C4-2B (cell line): ENCODE measurements at regions not wholly inside any gene's neighbourhood (a gene's known extent, or its start where the extent isn't known, plus 50 kb on each side); places are given as distances from the start of the nearest gene placed in this dataset.
"Not testable (repeated sequence)": the region's sequence is repeated elsewhere in the genome, so short reads cannot be mapped to it uniquely, and the experiment has no call there.

Experiments
- H3K27ac ChIP-seq: fragments of 450-650 bp; 2 replicates; pipeline ENCODE4 v1.5.1; 2017
- ZFX ChIP-seq: fragments of 450-650 bp; IDR thresholded peaks from 2 replicates; pipeline ENCODE4 v1.6.1; 2017
- TF ChIP-seq, protein P1 (sequence below): fragments of 450-650 bp; conservative IDR thresholded peaks from 2 replicates; pipeline ENCODE4 v1.5.1; 2017; ENCODE audit warnings: mild to moderate bottlenecking

DNA sequence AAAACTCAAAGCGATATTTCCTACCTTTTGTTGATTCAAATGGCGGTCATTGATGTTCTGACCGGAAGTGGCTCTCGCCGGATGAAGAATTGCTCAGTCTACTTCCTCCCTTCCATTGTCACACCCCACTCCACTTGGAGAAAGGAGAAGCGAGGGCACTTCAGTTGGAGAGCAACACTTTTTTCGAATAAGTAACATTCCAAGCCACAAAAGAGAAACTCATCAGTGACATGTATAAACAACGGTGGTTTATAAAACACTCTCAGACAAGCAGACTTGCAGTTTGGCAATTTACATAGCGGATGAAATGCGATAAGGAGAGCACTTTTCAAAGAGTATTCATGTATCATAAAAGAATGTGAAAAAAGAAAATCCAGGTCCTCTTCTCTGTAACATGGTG lies 919.1 kb downstream of the MCTP2 start:
- no peak overlapping the region for H3K27ac ChIP-seq
- TF ChIP-seq ZFX = no peak
- TF ChIP-seq, protein P1, sequence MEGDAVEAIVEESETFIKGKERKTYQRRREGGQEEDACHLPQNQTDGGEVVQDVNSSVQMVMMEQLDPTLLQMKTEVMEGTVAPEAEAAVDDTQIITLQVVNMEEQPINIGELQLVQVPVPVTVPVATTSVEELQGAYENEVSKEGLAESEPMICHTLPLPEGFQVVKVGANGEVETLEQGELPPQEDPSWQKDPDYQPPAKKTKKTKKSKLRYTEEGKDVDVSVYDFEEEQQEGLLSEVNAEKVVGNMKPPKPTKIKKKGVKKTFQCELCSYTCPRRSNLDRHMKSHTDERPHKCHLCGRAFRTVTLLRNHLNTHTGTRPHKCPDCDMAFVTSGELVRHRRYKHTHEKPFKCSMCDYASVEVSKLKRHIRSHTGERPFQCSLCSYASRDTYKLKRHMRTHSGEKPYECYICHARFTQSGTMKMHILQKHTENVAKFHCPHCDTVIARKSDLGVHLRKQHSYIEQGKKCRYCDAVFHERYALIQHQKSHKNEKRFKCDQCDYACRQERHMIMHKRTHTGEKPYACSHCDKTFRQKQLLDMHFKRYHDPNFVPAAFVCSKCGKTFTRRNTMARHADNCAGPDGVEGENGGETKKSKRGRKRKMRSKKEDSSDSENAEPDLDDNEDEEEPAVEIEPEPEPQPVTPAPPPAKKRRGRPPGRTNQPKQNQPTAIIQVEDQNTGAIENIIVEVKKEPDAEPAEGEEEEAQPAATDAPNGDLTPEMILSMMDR = no peak

DNA sequence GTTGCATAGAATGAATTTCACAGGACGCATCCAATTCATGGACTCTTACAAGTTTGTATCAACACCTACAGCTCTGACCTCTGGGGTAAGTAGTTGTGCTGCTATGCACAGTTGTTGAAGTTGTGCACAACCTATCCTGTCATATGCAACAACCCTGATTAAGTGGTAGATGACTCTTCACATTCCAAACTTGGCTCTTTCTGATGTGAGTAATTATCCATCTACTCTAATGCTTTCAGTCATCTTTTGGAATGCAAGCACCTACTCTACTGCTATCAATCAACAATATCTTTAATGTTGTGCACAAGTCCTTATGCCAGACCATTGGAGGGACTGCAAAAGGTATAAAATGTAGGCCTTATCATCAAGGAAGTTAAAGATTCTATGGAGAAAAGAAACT lies 921.4 kb downstream of the MCTP2 start:
- TF ChIP-seq, protein P1 = no peak
- TF ChIP-seq ZFX = no peak
- H3K27ac ChIP-seq = no peak overlapping the region

DNA sequence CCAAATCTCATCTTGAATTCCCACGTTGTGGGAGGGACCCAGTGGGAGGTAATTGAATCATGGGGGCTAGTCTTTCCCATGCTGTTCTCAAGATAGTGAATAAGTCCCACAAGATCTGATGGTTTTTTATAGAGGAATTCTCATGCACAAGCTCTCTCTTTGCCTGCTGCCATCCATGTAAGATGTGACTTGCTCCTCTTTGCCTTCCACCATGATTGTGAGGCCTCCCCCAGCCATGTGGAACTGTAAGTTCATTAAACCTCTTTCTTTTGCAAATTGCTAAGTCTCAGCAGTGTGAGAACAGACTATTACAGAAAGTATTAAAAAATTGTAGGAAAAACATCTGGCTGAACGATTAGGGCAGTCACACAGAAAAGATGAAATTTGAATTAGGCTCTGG lies 921.8 kb downstream of the MCTP2 start:
- not testable (repeated sequence) for H3K27ac ChIP-seq

DNA sequence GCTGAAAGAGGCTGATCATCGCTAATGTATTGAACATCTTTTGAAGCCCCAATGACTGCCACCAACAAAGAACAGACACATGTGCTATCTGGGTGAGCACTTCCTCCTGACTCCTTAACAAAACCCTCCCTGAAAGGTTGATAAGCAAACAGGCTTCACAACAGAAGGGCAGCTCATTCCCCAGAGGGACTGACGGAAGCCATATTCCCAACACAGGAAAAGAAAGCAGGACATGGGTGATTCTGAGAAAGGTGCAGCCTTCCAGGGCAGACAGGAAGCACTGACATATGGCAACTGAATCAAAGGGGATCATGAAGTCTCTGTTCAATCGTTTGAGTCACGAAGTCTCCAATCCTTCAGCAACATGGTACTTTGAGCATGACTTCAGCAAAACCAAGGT lies 929.0 kb downstream of the MCTP2 start:
- no peak for TF ChIP-seq ZFX
- TF ChIP-seq, protein P1 = no peak
- H3K27ac ChIP-seq = no peak overlapping the region

DNA sequence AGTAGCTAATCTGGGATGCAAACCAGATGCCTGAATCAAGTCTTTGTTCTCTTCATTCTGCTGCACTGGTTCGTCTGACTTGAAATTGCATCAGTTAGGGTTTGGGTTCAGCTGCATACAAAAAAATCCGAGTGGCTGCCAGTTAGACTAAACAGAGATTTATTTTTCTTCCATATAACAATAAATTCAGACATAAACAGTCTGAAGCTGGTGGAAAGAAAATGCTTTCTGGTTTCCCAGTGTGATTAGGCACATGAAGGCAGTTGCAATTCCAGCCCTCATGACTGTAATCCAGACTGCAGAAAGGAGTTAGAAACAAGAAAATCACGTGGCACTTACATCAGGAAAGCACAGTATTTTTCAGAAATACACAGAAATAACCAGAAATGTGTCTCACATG lies 930.7 kb downstream of the MCTP2 start:
- H3K27ac ChIP-seq = no peak overlapping the region

DNA sequence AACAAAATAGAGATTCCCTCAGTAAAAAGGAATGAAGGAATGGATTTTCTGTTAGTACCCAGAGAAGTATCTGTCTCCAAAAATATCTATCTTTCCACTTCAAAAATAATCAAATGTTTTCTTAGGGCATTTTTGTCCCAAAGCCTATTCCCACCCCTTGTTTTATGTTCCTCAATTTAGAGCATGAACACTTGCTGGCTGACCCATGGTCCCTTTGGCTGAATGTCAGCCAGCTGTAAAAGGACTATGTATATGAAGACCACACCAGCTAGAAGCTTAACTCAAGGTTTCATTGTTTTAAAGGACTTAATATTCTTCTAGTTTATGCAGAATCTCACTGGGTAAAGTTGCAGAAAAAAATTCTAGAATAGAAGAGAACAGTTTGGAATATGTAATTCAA lies 931.2 kb downstream of the MCTP2 start:
- H3K27ac ChIP-seq = no peak overlapping the region
- TF ChIP-seq, protein P1 = no peak
- TF ChIP-seq ZFX = no peak

More for the DNA sequence above, 930.7 kb downstream of the MCTP2 start:
- no peak for TF ChIP-seq ZFX
- TF ChIP-seq, protein P1 = no peak

DNA sequence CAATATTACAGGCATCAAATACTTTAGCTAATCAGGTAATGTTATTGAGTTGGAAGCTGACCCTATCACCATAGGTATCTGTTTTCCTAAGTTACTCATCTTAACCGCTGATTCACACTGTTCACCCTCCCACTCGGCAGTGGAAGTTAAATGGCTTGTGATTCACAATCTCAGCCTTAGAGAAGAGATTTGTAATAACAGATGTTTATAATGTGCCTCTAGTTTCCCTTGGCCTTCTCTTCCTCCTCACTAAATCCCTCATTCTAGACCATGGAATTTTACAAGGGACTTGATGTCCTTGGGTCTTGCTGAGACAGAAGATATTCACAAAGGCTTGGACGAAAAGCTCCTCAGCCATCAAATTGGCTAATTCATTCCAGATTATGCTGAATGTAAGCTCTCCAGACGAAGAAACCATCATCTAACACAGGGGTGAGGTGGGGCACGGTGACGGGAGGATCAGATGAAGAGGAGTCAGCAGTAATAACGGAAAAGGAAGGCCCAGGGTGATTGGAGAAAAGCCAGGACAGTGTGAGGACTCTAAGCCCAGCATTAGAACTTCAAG lies 931.7 kb downstream of the MCTP2 start:
- TF ChIP-seq, protein P1 = no peak
- no peak for TF ChIP-seq ZFX
- H3K27ac ChIP-seq = no peak overlapping the region

DNA sequence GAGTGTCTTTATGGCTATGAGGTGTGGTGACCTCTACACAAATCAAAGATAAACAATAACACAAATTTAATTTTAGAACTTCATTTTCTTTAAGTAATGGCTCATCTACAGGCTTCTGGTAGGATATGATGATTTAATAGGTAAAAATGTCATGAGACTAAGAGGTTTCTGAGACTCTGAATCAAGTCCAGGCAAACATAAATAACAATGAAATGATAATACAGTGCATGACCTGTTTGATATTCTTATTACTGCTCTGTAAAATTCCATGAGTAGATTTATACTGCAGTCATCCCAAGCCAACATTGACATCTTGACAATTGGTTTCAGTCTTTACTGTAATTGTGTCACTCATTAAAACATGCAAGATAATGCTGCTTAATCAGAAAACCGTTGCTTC lies 936.8 kb downstream of the MCTP2 start:
- TF ChIP-seq, protein P1 = no peak
- TF ChIP-seq ZFX = no peak
- no peak overlapping the region for H3K27ac ChIP-seq
